Right lobe of liver (tissue), 4 donors: ENCODE measurements at regions not wholly inside any gene's neighbourhood (a gene's known extent, or its start where the extent isn't known, plus 50 kb on each side); places are given as distances from the start of the nearest gene placed in this dataset.

Experiments used
- POLR2A ChIP-seq: fragments of 450-650 bp; IDR thresholded peaks from one replicate; pipeline ENCODE4 v1.6.1; 2017; ENCODE audit warnings: antibody characterized with exemption, mild to moderate bottlenecking
- TF ChIP-seq, protein P1 (sequence below), 4 donors: fragments of 200-600 bp in 3 of 4; fragments of 450-650 bp in 1 of 4; IDR thresholded peaks; one replicate each; pipeline versions ENCODE4 v1.5.1 to v1.8.0; 2016 to 2022; ENCODE audit warnings: antibody characterized with exemption in 4 of 4, mild to moderate bottlenecking in 2 of 4
- donor health status: DM: no; HTN: no; CAD: no.
- donor health status: DM: no; HTN: no; CAD: no.
- donor health status: DM: no; HTN: yes; CAD: no.

- TF ChIP-seq, protein P1, sequence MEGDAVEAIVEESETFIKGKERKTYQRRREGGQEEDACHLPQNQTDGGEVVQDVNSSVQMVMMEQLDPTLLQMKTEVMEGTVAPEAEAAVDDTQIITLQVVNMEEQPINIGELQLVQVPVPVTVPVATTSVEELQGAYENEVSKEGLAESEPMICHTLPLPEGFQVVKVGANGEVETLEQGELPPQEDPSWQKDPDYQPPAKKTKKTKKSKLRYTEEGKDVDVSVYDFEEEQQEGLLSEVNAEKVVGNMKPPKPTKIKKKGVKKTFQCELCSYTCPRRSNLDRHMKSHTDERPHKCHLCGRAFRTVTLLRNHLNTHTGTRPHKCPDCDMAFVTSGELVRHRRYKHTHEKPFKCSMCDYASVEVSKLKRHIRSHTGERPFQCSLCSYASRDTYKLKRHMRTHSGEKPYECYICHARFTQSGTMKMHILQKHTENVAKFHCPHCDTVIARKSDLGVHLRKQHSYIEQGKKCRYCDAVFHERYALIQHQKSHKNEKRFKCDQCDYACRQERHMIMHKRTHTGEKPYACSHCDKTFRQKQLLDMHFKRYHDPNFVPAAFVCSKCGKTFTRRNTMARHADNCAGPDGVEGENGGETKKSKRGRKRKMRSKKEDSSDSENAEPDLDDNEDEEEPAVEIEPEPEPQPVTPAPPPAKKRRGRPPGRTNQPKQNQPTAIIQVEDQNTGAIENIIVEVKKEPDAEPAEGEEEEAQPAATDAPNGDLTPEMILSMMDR (IDR thresholded peaks at IDR 0.05) = no peak
- no peak for TF ChIP-seq POLR2A
Measured at GRCh38 chr11:122273476-122274191, 157.6 kb upstream of the BLID start.
